Activated T-helper 2 cell treated with anti-CD3 and anti-CD28 coated beads, Interferon-gamma antibody, Interleukin-2, Interleukin-4, amounts not matched to agents 10 μg/mL and 5 μg/mL and 100 μg/mL, durations not matched to agents 14 hours and 24 hours and 36 hours (primary cell): ENCODE measurements at regions not wholly inside any gene's neighbourhood (a gene's known extent, or its start where the extent isn't known, plus 50 kb on each side); places are given as distances from the start of the nearest gene placed in this dataset.

Experiments
- DNase-seq: peaks from one replicate; pipeline ENCODE4 v3.0.0; 2021; ENCODE audit warnings: low spot score
- H3K27ac Mint-ChIP-seq: one replicate; pipeline ENCODE4 v1.8.0; 2021; ENCODE audit warnings: mixed read lengths
- H3K27me3 Mint-ChIP-seq: one replicate; pipeline ENCODE4 v1.8.0; 2021; ENCODE audit warnings: low read depth, mixed read lengths
- H3K36me3 Mint-ChIP-seq: one replicate; pipeline ENCODE4 v1.8.0; 2021; ENCODE audit warnings: low read depth, mixed read lengths
- H3K4me1 Mint-ChIP-seq: one replicate; pipeline ENCODE4 v1.8.0; 2021; ENCODE audit warnings: low read depth, mixed read lengths
- H3K4me3 Mint-ChIP-seq: one replicate; pipeline ENCODE4 v1.8.0; 2021; ENCODE audit warnings: low read depth, mild to moderate bottlenecking, moderate library complexity, mixed read lengths
- H3K9me3 Mint-ChIP-seq: one replicate; pipeline ENCODE4 v1.8.0; 2021; ENCODE audit warnings: mixed read lengths
- intact Hi-C: fragments of 100-400 bp; cut with micrococcal nuclease; formaldehyde crosslinking; loops from one replicate; pipeline ENCODE4 v1.15.1; 2023

GRCh38 chr6:24987446-24988115 is 51.8 kb upstream of the RIPOR2 start:
- H3K4me1 Mint-ChIP-seq = peaks cover 37% of the 10 kb centered on the region
- H3K27ac Mint-ChIP-seq = no peak overlapping the region
- intact Hi-C loops = no loop called here
- peaks cover 34% of the 10 kb centered on the region for H3K36me3 Mint-ChIP-seq
- no peak overlapping the region for H3K4me3 Mint-ChIP-seq
- H3K9me3 Mint-ChIP-seq = peaks cover 24% of the 10 kb centered on the region
- no peaks in the 10 kb centered on the region for H3K27me3 Mint-ChIP-seq
- DNase-seq = no peak

GRCh38 chr6:24988562-24988961 is 52.8 kb upstream of the RIPOR2 start:
- no peak for DNase-seq
- peaks cover 33% of the 10 kb centered on the region for H3K4me1 Mint-ChIP-seq
- H3K9me3 Mint-ChIP-seq = peaks cover 24% of the 10 kb centered on the region
- H3K36me3 Mint-ChIP-seq = peaks cover 38% of the 10 kb centered on the region
- H3K27ac Mint-ChIP-seq = no peak overlapping the region
- intact Hi-C loops = no loop called here
- H3K27me3 Mint-ChIP-seq = no peaks in the 10 kb centered on the region
- no peak overlapping the region for H3K4me3 Mint-ChIP-seq

GRCh38 chr6:24990236-24990845 is 54.6 kb upstream of the RIPOR2 start:
- intact Hi-C loops = no loop called here
- H3K4me3 Mint-ChIP-seq = no peak overlapping the region
- no peaks in the 10 kb centered on the region for H3K27me3 Mint-ChIP-seq
- H3K4me1 Mint-ChIP-seq = peaks cover 29% of the 10 kb centered on the region
- peaks cover 37% of the 10 kb centered on the region for H3K36me3 Mint-ChIP-seq
- H3K27ac Mint-ChIP-seq = no peak overlapping the region
- peaks cover 24% of the 10 kb centered on the region for H3K9me3 Mint-ChIP-seq
- DNase-seq = no peak

- DNase-seq = no peak
- Mint-ChIP-seq H3K27ac (peak overlapping the region; percentile 33), H3K4me1 (peaks cover 26% of the 10 kb centered on the region), H3K27me3 (no peaks in the 10 kb centered on the region), H3K9me3 (peaks cover 24% of the 10 kb centered on the region), H3K36me3 (peaks cover 34% of the 10 kb centered on the region), H3K4me3 (no peak overlapping the region)
- intact Hi-C loops = no loop called here
Observed at GRCh38 chr6:24990944-24991809, 55.4 kb upstream of the RIPOR2 start.

GRCh38 chr6:24991810-24992467 is 56.2 kb upstream of the RIPOR2 start:
- peaks cover 17% of the 10 kb centered on the region for H3K9me3 Mint-ChIP-seq
- peaks cover 30% of the 10 kb centered on the region for H3K4me1 Mint-ChIP-seq
- intact Hi-C loops = loop anchor here (1.0 to 2.0 kb wide), 3 partner anchors 23 to 136 kb away; no protein-coding TSS in a partner anchor
- no peaks in the 10 kb centered on the region for H3K27me3 Mint-ChIP-seq
- H3K27ac Mint-ChIP-seq = peak overlapping the region; percentile 33
- peaks cover 26% of the 10 kb centered on the region for H3K36me3 Mint-ChIP-seq
- peak; percentile 59 for DNase-seq
- H3K4me3 Mint-ChIP-seq = no peak overlapping the region

GRCh38 chr6:24994812-24995211 is 59.1 kb upstream of the RIPOR2 start:
- H3K36me3 Mint-ChIP-seq = peaks cover 11% of the 10 kb centered on the region
- intact Hi-C loops = no loop called here
- H3K4me3 Mint-ChIP-seq = no peak overlapping the region
- H3K4me1 Mint-ChIP-seq = peaks cover 40% of the 10 kb centered on the region
- no peak for DNase-seq
- peaks cover 3% of the 10 kb centered on the region for H3K9me3 Mint-ChIP-seq
- H3K27ac Mint-ChIP-seq = no peak overlapping the region
- H3K27me3 Mint-ChIP-seq = no peaks in the 10 kb centered on the region

GRCh38 chr6:24995270-24995669 is 59.5 kb upstream of the RIPOR2 start:
- Mint-ChIP-seq H3K36me3 (peaks cover 11% of the 10 kb centered on the region), H3K4me1 (peaks cover 42% of the 10 kb centered on the region), H3K27ac (no peak overlapping the region), H3K9me3 (peaks cover 3% of the 10 kb centered on the region), H3K4me3 (no peak overlapping the region), H3K27me3 (no peaks in the 10 kb centered on the region)
- intact Hi-C loops = no loop called here
- no peak for DNase-seq

- peaks cover 11% of the 10 kb centered on the region for H3K36me3 Mint-ChIP-seq
- intact Hi-C loops = no loop called here
- H3K9me3 Mint-ChIP-seq = peaks cover 3% of the 10 kb centered on the region
- H3K4me3 Mint-ChIP-seq = no peak overlapping the region
- H3K27me3 Mint-ChIP-seq = no peaks in the 10 kb centered on the region
- peaks cover 37% of the 10 kb centered on the region for H3K4me1 Mint-ChIP-seq
- DNase-seq = no peak
- no peak overlapping the region for H3K27ac Mint-ChIP-seq
Observed at GRCh38 chr6:24996269-24996836, 60.6 kb upstream of the RIPOR2 start.

GRCh38 chr6:24997231-24997630 is 61.5 kb upstream of the RIPOR2 start:
- Mint-ChIP-seq H3K27ac (no peak overlapping the region), H3K27me3 (no peaks in the 10 kb centered on the region), H3K9me3 (peaks cover under 1% of the 10 kb centered on the region), H3K4me1 (peaks cover 28% of the 10 kb centered on the region), H3K36me3 (peaks cover 8% of the 10 kb centered on the region), H3K4me3 (no peak overlapping the region)
- DNase-seq = no peak
- intact Hi-C loops = no loop called here

- Mint-ChIP-seq H3K4me1 (peaks cover 30% of the 10 kb centered on the region), H3K4me3 (no peak overlapping the region), H3K36me3 (peaks cover 6% of the 10 kb centered on the region), H3K27me3 (no peaks in the 10 kb centered on the region), H3K9me3 (no peaks in the 10 kb centered on the region), H3K27ac (no peak overlapping the region)
- DNase-seq = no peak
- intact Hi-C loops = no loop called here
Observed at GRCh38 chr6:24997905-24998304, 62.1 kb upstream of the RIPOR2 start.

GRCh38 chr6:25002326-25003091 is 66.7 kb upstream of the RIPOR2 start:
- no peak for DNase-seq

GRCh38 chr6:25004357-25004756 is 68.6 kb upstream of the RIPOR2 start:
- H3K36me3 Mint-ChIP-seq = no peaks in the 10 kb centered on the region
- H3K27ac Mint-ChIP-seq = no peak overlapping the region
- no peaks in the 10 kb centered on the region for H3K27me3 Mint-ChIP-seq
- no peak overlapping the region for H3K4me3 Mint-ChIP-seq
- peaks cover 63% of the 10 kb centered on the region for H3K4me1 Mint-ChIP-seq
- no peak for DNase-seq
- intact Hi-C loops = no loop called here
- H3K9me3 Mint-ChIP-seq = no peaks in the 10 kb centered on the region

More at GRCh38 chr6:25002326-25003091, 66.7 kb upstream of the RIPOR2 start:
- intact Hi-C loops = no loop called here
- Mint-ChIP-seq H3K27ac (no peak overlapping the region), H3K9me3 (no peaks in the 10 kb centered on the region), H3K36me3 (no peaks in the 10 kb centered on the region), H3K27me3 (no peaks in the 10 kb centered on the region), H3K4me1 (peaks cover 51% of the 10 kb centered on the region), H3K4me3 (no peak overlapping the region)
